ENCODE measurements at regions not wholly inside any gene's neighbourhood (a gene's known extent, or its start where the extent isn't known, plus 50 kb on each side); places are given as distances from the start of the nearest gene placed in this dataset.

DNA sequence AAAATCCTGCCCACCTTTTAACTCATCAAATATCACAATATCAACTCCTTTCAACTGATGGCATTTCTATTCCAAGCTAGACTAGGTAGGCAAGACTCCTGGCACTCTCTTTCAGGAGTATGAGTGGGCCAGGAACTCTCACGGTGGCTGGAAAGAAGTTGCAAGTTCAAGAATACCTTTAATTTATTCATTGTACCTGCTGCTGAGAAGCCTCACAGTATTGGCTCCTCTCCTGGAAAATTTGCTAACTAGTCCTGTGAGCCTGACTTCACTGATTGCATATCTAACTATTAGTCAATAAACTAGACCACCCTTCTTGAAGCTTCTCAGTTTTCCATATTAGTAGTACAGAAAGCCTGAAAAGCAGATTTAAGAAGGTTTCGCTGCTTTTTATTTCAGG, 120.2 kb downstream of the DUSP10 start:
- TF ChIP-seq, protein P1, sequence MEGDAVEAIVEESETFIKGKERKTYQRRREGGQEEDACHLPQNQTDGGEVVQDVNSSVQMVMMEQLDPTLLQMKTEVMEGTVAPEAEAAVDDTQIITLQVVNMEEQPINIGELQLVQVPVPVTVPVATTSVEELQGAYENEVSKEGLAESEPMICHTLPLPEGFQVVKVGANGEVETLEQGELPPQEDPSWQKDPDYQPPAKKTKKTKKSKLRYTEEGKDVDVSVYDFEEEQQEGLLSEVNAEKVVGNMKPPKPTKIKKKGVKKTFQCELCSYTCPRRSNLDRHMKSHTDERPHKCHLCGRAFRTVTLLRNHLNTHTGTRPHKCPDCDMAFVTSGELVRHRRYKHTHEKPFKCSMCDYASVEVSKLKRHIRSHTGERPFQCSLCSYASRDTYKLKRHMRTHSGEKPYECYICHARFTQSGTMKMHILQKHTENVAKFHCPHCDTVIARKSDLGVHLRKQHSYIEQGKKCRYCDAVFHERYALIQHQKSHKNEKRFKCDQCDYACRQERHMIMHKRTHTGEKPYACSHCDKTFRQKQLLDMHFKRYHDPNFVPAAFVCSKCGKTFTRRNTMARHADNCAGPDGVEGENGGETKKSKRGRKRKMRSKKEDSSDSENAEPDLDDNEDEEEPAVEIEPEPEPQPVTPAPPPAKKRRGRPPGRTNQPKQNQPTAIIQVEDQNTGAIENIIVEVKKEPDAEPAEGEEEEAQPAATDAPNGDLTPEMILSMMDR (conservative IDR thresholded peaks at IDR 0.05; ENCODE audit: low read length): no peak
- no peak for TF ChIP-seq EZH2phosphoT487 (IDR thresholded peaks at IDR 0.05; ENCODE audit: borderline replicate concordance, low read depth, low read length)
